ENCODE measurements at regions not wholly inside any gene's neighbourhood (a gene's known extent, or its start where the extent isn't known, plus 50 kb on each side); places are given as distances from the start of the nearest gene placed in this dataset.

DNA sequence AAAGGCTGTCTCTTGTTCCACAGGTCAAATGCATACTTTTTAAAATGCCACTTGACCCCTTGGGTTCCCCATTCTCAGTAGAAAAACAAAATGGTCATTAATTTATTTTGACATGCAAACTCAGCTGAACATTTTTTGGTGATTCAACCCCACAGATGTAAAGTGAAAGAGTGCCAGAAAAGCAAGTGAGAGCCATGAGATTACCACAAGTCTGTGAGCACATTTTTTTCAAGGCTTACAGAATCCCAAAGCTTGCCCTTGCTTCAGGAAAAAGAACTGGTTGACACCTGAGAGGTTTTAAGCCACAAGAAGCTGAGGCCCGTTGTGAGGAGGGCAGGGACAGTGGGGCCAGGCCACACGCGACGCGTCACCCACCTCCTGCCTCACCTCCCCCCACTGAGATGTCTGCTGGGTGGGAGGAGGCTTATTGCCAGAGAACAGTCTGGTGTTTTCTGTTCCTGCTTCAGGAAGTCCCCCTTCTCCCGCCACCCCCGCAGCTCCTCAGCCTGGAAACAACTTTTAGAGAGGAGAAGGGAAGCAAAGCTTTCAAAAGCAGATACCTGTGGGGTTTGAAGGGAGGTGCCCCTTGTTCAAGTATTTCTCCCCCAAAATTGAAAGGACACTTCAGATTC, 70.4 kb upstream of the CYP1B1 start:
- 35 to 47% methylated on average over 6 to 7 of the region's 7 CpGs for WGBS, 2 donors
- Histone ChIP-seq H3K27me3 (no peaks in the 10 kb centered on the region), H3K4me3 (no peak overlapping the region), H3K9me3 (no peaks in the 10 kb centered on the region), H3K4me1 (peaks cover 19% of the 10 kb centered on the region), H3K27ac (peak overlapping the region in 3 of 4 donors; percentile 55 to 77 (median 67)), H3K36me3 (replicated peaks in 1 of 2; ENCODE audit: insufficient read depth in 1 of 2, low read depth in 2 of 2) (no peaks in the 10 kb centered on the region)
- DNase-seq (peak in 3 of 4 donors; percentile 14 to 55 (median 15)), ATAC-seq (peak; percentile 34)
- intact Hi-C loops (cut with DNase I) = no loop called here
- TF ChIP-seq, protein P1, sequence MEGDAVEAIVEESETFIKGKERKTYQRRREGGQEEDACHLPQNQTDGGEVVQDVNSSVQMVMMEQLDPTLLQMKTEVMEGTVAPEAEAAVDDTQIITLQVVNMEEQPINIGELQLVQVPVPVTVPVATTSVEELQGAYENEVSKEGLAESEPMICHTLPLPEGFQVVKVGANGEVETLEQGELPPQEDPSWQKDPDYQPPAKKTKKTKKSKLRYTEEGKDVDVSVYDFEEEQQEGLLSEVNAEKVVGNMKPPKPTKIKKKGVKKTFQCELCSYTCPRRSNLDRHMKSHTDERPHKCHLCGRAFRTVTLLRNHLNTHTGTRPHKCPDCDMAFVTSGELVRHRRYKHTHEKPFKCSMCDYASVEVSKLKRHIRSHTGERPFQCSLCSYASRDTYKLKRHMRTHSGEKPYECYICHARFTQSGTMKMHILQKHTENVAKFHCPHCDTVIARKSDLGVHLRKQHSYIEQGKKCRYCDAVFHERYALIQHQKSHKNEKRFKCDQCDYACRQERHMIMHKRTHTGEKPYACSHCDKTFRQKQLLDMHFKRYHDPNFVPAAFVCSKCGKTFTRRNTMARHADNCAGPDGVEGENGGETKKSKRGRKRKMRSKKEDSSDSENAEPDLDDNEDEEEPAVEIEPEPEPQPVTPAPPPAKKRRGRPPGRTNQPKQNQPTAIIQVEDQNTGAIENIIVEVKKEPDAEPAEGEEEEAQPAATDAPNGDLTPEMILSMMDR (IDR thresholded peaks at IDR 0.05) = no peak
- TF ChIP-seq POLR2A (IDR thresholded peaks at IDR 0.05) = no peak

DNA sequence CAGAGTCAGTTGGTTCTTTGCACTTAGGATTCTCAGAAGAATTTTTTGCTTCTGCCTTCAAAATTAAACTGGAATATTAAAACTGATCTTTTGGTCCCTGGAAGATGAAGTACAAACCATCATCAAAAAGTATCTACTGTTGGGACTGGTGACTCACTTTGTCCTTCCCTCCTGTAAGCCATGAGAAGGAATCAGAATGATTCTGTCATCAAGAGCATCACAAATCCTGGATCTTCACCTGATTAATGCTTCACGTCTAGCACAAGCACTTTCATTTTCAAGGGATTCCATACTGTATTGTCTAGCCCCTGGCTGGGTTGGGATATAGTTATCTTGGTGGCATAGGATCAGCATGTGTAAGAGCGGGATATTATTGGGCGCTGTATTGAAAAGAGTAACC, 69.3 kb upstream of the CYP1B1 start:
- intact Hi-C loops (cut with DNase I) = no loop called here
- no peaks in the 10 kb centered on the region for H3K27me3 ChIP-seq
- DNase-seq = no peak
- H3K36me3 ChIP-seq (replicated peaks in 1 of 2; ENCODE audit: insufficient read depth in 1 of 2, low read depth in 2 of 2) = no peaks in the 10 kb centered on the region
- WGBS, 2 donors = 90 to 93% methylated on average over 3 of the region's 3 CpGs
- TF ChIP-seq POLR2A (IDR thresholded peaks at IDR 0.05) = no peak
- TF ChIP-seq, protein P1 (IDR thresholded peaks at IDR 0.05) = no peak
- no peak overlapping the region for H3K27ac ChIP-seq
- H3K9me3 ChIP-seq = no peaks in the 10 kb centered on the region
- no peak overlapping the region for H3K4me3 ChIP-seq
- ATAC-seq = no peak
- peaks cover 19% of the 10 kb centered on the region for H3K4me1 ChIP-seq

DNA sequence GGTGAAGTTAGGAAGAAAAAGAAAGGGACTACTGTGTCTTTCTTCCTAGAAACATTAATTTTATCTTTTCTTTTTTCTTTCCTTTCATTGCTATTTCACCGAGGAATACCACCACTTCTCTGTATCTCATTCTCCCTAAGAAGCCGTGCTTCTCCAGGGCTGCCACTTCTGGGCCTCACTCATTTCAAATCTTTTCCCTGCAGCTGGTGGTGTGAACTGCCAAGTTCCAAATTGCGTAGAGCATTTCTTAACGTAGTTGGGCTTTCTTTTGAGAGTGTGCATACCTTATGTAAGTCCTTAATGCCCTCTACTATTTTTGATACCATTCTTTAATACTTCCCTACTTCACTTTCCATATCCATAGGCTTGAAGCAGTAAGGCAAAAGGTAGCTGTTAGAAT, 66.7 kb upstream of the CYP1B1 start:
- Histone ChIP-seq H3K36me3 (replicated peaks in 1 of 2; ENCODE audit: insufficient read depth in 1 of 2, low read depth in 2 of 2) (no peaks in the 10 kb centered on the region), H3K4me1 (peaks cover 9% of the 10 kb centered on the region), H3K9me3 (no peaks in the 10 kb centered on the region), H3K4me3 (no peak overlapping the region), H3K27ac (no peak overlapping the region), H3K27me3 (no peaks in the 10 kb centered on the region)
- WGBS, 2 donors = 84 to 85% methylated on average over 4 of the region's 4 CpGs
- TF ChIP-seq, protein P1 (IDR thresholded peaks at IDR 0.05) = no peak
- TF ChIP-seq POLR2A (IDR thresholded peaks at IDR 0.05) = no peak
- DNase-seq (no peak), ATAC-seq (no peak)
- intact Hi-C loops (cut with DNase I) = no loop called here

DNA sequence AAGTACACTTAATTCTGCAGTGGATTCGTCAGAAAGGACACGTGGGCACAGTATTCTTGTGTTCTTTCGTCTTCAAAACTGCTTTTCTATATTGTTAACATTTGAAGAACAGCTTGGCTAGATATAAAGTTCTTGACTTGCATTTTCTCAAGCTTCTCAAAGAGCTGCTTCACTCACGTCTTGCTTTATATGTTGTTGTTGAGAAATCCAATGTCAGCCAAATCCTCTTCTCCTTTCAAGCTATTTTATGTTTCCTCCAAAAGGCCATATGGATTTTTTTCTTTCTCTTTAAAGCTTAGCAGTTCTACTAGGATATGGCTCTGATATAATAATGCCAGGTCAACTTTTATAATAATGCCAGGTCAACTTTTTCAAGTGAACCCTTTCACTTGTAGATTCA, 65.5 kb upstream of the CYP1B1 start:
- DNase-seq = no peak
- intact Hi-C loops (cut with DNase I) = no loop called here
- no peak overlapping the region for H3K4me3 ChIP-seq
- no peaks in the 10 kb centered on the region for H3K27me3 ChIP-seq
- ATAC-seq = no peak
- H3K36me3 ChIP-seq (replicated peaks in 1 of 2; ENCODE audit: insufficient read depth in 1 of 2, low read depth in 2 of 2) = no peaks in the 10 kb centered on the region
- H3K4me1 ChIP-seq = peaks cover 3% of the 10 kb centered on the region
- no peak for TF ChIP-seq POLR2A (IDR thresholded peaks at IDR 0.05)
- TF ChIP-seq, protein P1 (IDR thresholded peaks at IDR 0.05) = no peak
- 61 to 69% methylated on average over 4 of the region's 4 CpGs for WGBS, 2 donors
- no peak overlapping the region for H3K27ac ChIP-seq
- H3K9me3 ChIP-seq = no peaks in the 10 kb centered on the region

GRCh38 chr2:38138996-38139395, 63.0 kb upstream of the CYP1B1 start:
- ATAC-seq = no peak
- H3K4me1 ChIP-seq = no peaks in the 10 kb centered on the region

More at GRCh38 chr2:38138996-38139395, 63.0 kb upstream of the CYP1B1 start:
- DNase-seq = no peak
- H3K36me3 ChIP-seq (replicated peaks in 1 of 2; ENCODE audit: insufficient read depth in 1 of 2, low read depth in 2 of 2) = no peaks in the 10 kb centered on the region
- no peak for TF ChIP-seq POLR2A (IDR thresholded peaks at IDR 0.05)
- TF ChIP-seq, protein P1 (IDR thresholded peaks at IDR 0.05) = no peak
- 64 to 80% methylated on average over 6 of the region's 6 CpGs for WGBS, 2 donors
- no peaks in the 10 kb centered on the region for H3K9me3 ChIP-seq
- no peak overlapping the region for H3K4me3 ChIP-seq
- intact Hi-C loops (cut with DNase I) = no loop called here
- H3K27ac ChIP-seq = no peak overlapping the region
- no peaks in the 10 kb centered on the region for H3K27me3 ChIP-seq
